ENCODE measurements at regions not wholly inside any gene's neighbourhood (a gene's known extent, or its start where the extent isn't known, plus 50 kb on each side); places are given as distances from the start of the nearest gene placed in this dataset.

DNA sequence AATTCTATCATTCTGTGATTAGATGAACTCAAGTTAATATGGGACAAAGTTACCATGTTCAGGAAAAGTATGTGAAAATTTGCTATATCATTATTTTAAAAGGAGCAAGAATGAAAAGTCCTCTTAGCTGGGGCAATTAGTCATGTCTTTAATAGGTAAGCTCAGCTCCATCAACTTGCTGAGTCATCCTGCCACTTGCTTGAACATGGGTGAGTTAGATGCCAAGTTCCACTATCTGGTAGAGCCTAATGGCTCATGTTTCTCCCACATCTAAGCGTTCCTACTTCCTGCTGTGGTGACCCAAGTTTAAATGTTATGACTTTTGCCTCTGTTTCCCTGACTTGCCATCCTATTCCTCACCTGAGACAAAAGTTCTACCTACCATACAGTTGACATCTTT lies 276.8 kb downstream of the ZNF674 start:
- in situ Hi-C loops (cut with MboI; ENCODE audit: low pct_unique_long_range_greater_than_20kb, low sequenced_read_pairs, unreplicated experiment) = no loop called here
- TF ChIP-seq, protein P1, sequence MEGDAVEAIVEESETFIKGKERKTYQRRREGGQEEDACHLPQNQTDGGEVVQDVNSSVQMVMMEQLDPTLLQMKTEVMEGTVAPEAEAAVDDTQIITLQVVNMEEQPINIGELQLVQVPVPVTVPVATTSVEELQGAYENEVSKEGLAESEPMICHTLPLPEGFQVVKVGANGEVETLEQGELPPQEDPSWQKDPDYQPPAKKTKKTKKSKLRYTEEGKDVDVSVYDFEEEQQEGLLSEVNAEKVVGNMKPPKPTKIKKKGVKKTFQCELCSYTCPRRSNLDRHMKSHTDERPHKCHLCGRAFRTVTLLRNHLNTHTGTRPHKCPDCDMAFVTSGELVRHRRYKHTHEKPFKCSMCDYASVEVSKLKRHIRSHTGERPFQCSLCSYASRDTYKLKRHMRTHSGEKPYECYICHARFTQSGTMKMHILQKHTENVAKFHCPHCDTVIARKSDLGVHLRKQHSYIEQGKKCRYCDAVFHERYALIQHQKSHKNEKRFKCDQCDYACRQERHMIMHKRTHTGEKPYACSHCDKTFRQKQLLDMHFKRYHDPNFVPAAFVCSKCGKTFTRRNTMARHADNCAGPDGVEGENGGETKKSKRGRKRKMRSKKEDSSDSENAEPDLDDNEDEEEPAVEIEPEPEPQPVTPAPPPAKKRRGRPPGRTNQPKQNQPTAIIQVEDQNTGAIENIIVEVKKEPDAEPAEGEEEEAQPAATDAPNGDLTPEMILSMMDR (IDR thresholded peaks at IDR 0.05; ENCODE audit: extremely low read depth, insufficient read depth, missing control alignments) = no peak
- DNase-seq (ENCODE audit: low spot score) = no peak

DNA sequence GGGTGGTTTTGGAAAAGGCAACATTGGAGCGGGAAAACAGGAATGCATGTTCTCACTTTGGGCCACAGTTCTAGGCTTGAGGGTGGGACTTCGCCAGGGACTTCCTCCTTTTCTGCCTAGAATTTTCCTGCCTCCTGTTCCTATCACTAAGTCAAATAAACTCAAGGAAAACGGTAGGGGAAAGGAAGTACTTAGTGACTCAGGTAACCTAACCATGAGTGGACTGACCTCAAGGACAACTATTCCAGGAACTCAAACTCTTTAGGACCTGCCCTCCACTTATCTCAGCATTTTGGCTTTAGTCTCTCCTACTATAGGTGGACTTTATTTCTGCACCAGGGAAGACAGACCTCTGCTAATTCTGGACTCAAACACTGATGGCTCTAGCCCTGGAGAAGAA lies 281.7 kb downstream of the ZNF674 start:
- TF ChIP-seq, protein P1 (IDR thresholded peaks at IDR 0.05; ENCODE audit: extremely low read depth, insufficient read depth, missing control alignments) = no peak
- in situ Hi-C loops (cut with MboI; ENCODE audit: low pct_unique_long_range_greater_than_20kb, low sequenced_read_pairs, unreplicated experiment) = no loop called here
- DNase-seq (ENCODE audit: low spot score) = no peak

DNA sequence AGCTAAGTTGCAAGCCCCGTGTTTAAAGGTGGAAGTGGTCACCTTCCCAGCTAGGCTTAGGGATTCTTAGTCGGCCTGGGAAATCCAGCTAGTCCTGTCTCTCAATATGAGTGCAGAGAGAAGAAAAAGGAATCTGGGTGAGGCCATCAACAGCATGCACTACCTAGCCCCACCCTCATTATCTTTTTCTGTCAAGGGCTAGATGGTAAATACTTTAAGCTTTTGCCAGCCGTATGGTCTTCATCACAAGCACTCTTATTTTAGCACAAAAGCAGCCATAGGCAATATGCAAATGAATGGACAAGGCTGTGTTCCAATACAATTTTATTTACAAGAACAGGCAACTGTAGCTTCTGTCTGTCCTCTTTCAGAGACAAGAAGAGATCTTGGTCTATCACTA lies 282.9 kb downstream of the ZNF674 start:
- in situ Hi-C loops (cut with MboI; ENCODE audit: low pct_unique_long_range_greater_than_20kb, low sequenced_read_pairs, unreplicated experiment) = no loop called here
- TF ChIP-seq, protein P1 (IDR thresholded peaks at IDR 0.05; ENCODE audit: extremely low read depth, insufficient read depth, missing control alignments) = no peak

DNA sequence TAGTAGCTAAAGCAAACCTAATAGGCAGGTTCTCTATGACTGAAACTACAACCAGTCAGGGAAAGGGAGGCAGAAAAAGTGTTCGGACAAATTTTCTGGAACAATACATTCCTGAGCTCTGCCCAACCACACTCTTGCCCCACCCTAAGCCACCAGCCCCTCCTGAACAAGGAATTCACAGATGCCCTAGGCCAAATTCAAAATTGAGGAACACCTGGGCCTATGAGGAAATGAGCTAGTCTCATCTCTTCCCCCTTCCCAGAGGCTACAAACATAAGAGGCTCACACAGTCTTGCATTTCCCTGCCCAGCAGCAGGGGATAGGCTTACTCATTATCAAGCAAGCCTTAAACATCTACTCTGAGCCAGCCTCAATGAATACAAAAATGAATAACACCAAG lies 284.7 kb downstream of the ZNF674 start:
- no peak for DNase-seq (ENCODE audit: low spot score)
- TF ChIP-seq, protein P1 (IDR thresholded peaks at IDR 0.05; ENCODE audit: extremely low read depth, insufficient read depth, missing control alignments) = no peak
- in situ Hi-C loops (cut with MboI; ENCODE audit: low pct_unique_long_range_greater_than_20kb, low sequenced_read_pairs, unreplicated experiment) = no loop called here

More for the DNA sequence above, 282.9 kb downstream of the ZNF674 start:
- no peak for DNase-seq (ENCODE audit: low spot score)

DNA sequence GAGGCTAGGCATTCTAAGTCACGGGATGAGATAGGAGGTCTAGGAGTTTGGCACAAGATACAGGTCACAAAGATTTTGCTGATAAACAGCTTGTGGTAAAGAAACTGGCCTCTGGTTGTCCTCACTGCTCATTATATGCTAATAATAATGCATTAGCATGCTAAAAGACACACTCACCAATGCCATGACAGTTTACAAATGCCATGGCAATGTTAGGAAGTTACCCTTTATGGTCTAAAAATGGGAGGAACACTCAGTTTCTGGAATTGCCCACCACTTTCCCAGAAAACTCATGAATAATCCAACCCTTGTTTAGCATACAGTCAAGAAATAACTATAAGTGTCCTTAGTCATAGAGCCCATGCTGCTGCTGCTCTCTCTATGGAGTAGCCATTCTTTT lies 286.9 kb downstream of the ZNF674 start:
- DNase-seq (ENCODE audit: low spot score) = no peak
- TF ChIP-seq, protein P1 (IDR thresholded peaks at IDR 0.05; ENCODE audit: extremely low read depth, insufficient read depth, missing control alignments) = no peak
- in situ Hi-C loops (cut with MboI; ENCODE audit: low pct_unique_long_range_greater_than_20kb, low sequenced_read_pairs, unreplicated experiment) = no loop called here

DNA sequence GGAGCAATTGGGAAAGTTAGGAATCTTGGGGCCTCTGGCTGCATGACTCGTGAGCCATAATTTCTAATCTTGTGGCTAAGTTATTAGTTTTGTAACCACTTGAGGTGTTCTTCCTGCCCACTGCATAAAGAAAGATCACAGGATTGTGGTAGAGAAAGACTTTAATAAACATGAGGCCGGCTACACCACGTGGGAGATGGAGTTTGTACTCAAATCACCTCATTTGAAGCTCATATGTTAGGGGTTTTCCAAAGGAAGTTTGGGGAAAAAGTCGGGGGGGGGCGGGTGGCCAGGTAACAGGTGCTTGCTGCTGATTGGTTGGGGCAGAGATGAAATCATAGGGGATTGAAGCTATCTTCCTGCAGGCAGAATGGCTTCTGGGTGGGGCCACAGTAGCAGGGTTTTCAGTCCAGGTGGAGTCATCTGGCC lies 287.8 kb downstream of the ZNF674 start:
- in situ Hi-C loops (cut with MboI; ENCODE audit: low pct_unique_long_range_greater_than_20kb, low sequenced_read_pairs, unreplicated experiment) = no loop called here
- no peak for DNase-seq (ENCODE audit: low spot score)
- TF ChIP-seq, protein P1 (IDR thresholded peaks at IDR 0.05; ENCODE audit: extremely low read depth, insufficient read depth, missing control alignments) = no peak

DNA sequence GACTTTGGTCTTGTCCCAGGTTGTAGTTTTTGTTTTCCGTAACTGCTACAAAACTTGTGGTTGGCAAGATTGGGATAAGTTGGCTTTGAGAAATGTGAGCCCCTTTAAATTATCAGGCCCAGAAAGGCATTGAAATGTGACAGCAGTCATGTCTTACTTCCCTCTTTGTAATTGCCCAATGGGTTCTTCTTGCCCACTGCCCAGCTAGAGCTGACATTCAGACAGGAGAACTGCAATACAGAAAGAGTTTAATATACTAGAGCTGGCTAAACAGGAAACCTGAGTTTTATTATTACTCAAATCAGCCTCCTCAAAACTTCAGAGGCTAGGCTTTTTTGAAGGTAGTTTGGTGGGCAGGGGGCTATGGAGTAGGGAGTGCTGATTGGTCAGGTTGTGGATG lies 288.3 kb downstream of the ZNF674 start:
- DNase-seq (ENCODE audit: low spot score) = no peak
- in situ Hi-C loops (cut with MboI; ENCODE audit: low pct_unique_long_range_greater_than_20kb, low sequenced_read_pairs, unreplicated experiment) = no loop called here
- TF ChIP-seq, protein P1 (IDR thresholded peaks at IDR 0.05; ENCODE audit: extremely low read depth, insufficient read depth, missing control alignments) = no peak
